ENCODE measurements at regions not wholly inside any gene's neighbourhood (a gene's known extent, or its start where the extent isn't known, plus 50 kb on each side); places are given as distances from the start of the nearest gene placed in this dataset.
"Not testable (repeated sequence)": the region's sequence is repeated elsewhere in the genome, so short reads cannot be mapped to it uniquely, and the experiment has no call there.

DNA sequence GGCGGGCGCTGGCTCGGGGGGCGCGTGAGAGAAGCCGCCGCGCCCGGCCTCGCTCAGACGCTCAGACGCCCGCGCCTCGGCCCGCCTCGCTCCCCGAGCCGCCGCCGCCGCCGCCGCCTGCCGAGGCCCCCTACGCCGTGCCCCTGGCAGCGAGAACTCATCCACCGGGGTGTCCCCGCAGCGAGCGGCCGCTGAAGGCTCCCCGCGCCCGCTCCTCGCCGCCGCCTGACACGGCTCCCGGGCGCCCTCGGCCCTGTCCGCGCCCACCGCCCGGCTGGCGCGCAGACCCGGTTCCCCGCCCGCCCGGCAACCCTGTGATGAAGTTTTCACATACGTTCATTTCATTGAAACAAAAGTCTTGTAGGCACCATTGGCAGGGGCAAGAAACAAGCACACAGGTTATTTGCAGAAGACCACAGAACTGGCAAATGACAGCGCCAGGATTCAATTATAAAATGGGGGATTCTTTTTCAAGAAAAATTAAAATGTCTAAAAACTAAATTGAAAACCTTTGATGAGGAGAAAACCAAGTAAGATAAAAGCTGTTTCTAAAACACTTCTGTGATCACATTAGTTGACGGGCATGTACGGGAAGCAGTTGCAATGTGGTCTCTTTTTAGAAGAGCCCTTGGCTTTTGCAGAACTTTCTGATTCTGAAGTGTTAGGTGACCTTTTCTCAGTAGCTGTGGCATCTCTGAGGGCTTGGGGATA lies 50.5 kb upstream of the TUBA3D start:
- no peaks in the 10 kb centered on the region for H3K36me3 ChIP-seq (ENCODE audit: control insufficient read depth in 4 of 4, insufficient read depth in 3 of 4, low read depth in 1 of 4, low read length in 3 of 4)
- H3K27ac ChIP-seq (ENCODE audit: low read depth in 1 of 2, low read length in 2 of 2): no peak overlapping the region
- no peak overlapping the region for H3K9ac ChIP-seq (ENCODE audit: low read depth in 1 of 2, low read length in 2 of 2)
- WGBS: 9% methylated on average over 53 of the region's 57 CpGs
- peak overlapping the region in 1 of 3 donors; percentile 29 for H3K4me3 ChIP-seq (ENCODE audit: low read depth in 1 of 3, low read length in 3 of 3)
- H3K27me3 ChIP-seq (ENCODE audit: control insufficient read depth in 4 of 4, insufficient read depth in 4 of 4, low read length in 3 of 4): peaks cover 0 to 14% (median 2%) of the 10 kb centered on the region in 4 donors
- peaks cover 0 to 2% (median 0%) of the 10 kb centered on the region in 4 donors for H3K4me1 ChIP-seq (ENCODE audit: control insufficient read depth in 4 of 4, insufficient read depth in 4 of 4, low read length in 3 of 4)
- TF ChIP-seq NR2F2 (IDR thresholded peaks at IDR 0.05) (no peak), FOXA1 (IDR thresholded peaks at IDR 0.05) (no peak), HNF4G (IDR thresholded peaks at IDR 0.05) (no peak), RXRA (IDR thresholded peaks at IDR 0.05) (no peak), CTCF (IDR thresholded peaks at IDR 0.05; ENCODE audit: low read depth, low read length, missing input control) (no peak), MAX (IDR thresholded peaks at IDR 0.05) (no peak), HNF4A (conservative IDR thresholded peaks at IDR 0.05) (no peak), RAD21 (IDR thresholded peaks at IDR 0.05) (no peak), GABPA (IDR thresholded peaks at IDR 0.05 in 1 of 2, conservative IDR thresholded peaks at IDR 0.05 in 1 of 2) (no peak), YY1 (IDR thresholded peaks at IDR 0.05) (no peak), FOXA2 (IDR thresholded peaks at IDR 0.05) (no peak)
- TF ChIP-seq, protein P1, sequence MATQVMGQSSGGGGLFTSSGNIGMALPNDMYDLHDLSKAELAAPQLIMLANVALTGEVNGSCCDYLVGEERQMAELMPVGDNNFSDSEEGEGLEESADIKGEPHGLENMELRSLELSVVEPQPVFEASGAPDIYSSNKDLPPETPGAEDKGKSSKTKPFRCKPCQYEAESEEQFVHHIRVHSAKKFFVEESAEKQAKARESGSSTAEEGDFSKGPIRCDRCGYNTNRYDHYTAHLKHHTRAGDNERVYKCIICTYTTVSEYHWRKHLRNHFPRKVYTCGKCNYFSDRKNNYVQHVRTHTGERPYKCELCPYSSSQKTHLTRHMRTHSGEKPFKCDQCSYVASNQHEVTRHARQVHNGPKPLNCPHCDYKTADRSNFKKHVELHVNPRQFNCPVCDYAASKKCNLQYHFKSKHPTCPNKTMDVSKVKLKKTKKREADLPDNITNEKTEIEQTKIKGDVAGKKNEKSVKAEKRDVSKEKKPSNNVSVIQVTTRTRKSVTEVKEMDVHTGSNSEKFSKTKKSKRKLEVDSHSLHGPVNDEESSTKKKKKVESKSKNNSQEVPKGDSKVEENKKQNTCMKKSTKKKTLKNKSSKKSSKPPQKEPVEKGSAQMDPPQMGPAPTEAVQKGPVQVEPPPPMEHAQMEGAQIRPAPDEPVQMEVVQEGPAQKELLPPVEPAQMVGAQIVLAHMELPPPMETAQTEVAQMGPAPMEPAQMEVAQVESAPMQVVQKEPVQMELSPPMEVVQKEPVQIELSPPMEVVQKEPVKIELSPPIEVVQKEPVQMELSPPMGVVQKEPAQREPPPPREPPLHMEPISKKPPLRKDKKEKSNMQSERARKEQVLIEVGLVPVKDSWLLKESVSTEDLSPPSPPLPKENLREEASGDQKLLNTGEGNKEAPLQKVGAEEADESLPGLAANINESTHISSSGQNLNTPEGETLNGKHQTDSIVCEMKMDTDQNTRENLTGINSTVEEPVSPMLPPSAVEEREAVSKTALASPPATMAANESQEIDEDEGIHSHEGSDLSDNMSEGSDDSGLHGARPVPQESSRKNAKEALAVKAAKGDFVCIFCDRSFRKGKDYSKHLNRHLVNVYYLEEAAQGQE (IDR thresholded peaks at IDR 0.05): no peak
- TF ChIP-seq, protein P2, sequence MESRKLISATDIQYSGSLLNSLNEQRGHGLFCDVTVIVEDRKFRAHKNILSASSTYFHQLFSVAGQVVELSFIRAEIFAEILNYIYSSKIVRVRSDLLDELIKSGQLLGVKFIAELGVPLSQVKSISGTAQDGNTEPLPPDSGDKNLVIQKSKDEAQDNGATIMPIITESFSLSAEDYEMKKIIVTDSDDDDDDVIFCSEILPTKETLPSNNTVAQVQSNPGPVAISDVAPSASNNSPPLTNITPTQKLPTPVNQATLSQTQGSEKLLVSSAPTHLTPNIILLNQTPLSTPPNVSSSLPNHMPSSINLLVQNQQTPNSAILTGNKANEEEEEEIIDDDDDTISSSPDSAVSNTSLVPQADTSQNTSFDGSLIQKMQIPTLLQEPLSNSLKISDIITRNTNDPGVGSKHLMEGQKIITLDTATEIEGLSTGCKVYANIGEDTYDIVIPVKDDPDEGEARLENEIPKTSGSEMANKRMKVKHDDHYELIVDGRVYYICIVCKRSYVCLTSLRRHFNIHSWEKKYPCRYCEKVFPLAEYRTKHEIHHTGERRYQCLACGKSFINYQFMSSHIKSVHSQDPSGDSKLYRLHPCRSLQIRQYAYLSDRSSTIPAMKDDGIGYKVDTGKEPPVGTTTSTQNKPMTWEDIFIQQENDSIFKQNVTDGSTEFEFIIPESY (IDR thresholded peaks at IDR 0.05): no peak
- no peak for DNase-seq (ENCODE audit: low spot score)
- H3K9me3 ChIP-seq (ENCODE audit: control insufficient read depth in 4 of 4, low read length in 3 of 4): no peaks in the 10 kb centered on the region

- peak overlapping the region in 1 of 3 donors; percentile 29 for H3K4me3 ChIP-seq (ENCODE audit: low read depth in 1 of 3, low read length in 3 of 3)
- not testable (repeated sequence) for H3K9me3 ChIP-seq (ENCODE audit: control insufficient read depth in 4 of 4, low read length in 3 of 4); H3K4me1 ChIP-seq (ENCODE audit: control insufficient read depth in 4 of 4, insufficient read depth in 4 of 4, low read length in 3 of 4); H3K9ac ChIP-seq (ENCODE audit: low read depth in 1 of 2, low read length in 2 of 2); H3K27ac ChIP-seq (ENCODE audit: low read depth in 1 of 2, low read length in 2 of 2); DNase-seq (ENCODE audit: low spot score); H3K36me3 ChIP-seq (ENCODE audit: control insufficient read depth in 4 of 4, insufficient read depth in 3 of 4, low read depth in 1 of 4, low read length in 3 of 4)
- H3K27me3 ChIP-seq (ENCODE audit: control insufficient read depth in 4 of 4, insufficient read depth in 4 of 4, low read length in 3 of 4): peaks cover 0 to 14% (median 2%) of the 10 kb centered on the region in 4 donors
- WGBS: 16% methylated on average over 47 of the region's 50 CpGs
Observed at GRCh38 chr2:131424605-131425114, 51.3 kb upstream of the TUBA3D start.

GRCh38 chr2:131420751-131421150 lies 55.2 kb upstream of the TUBA3D start:
- not testable (repeated sequence) for H3K9me3 ChIP-seq (ENCODE audit: control insufficient read depth in 4 of 4, low read length in 3 of 4); H3K9ac ChIP-seq (ENCODE audit: low read depth in 1 of 2, low read length in 2 of 2); DNase-seq (ENCODE audit: low spot score); H3K27ac ChIP-seq (ENCODE audit: low read depth in 1 of 2, low read length in 2 of 2); H3K4me1 ChIP-seq (ENCODE audit: control insufficient read depth in 4 of 4, insufficient read depth in 4 of 4, low read length in 3 of 4); H3K36me3 ChIP-seq (ENCODE audit: control insufficient read depth in 4 of 4, insufficient read depth in 3 of 4, low read depth in 1 of 4, low read length in 3 of 4); H3K4me3 ChIP-seq (ENCODE audit: low read depth in 1 of 3, low read length in 3 of 3)
- WGBS: 80% methylated on average over 3 of the region's 3 CpGs
- peaks cover 0 to 11% (median 3%) of the 10 kb centered on the region in 4 donors for H3K27me3 ChIP-seq (ENCODE audit: control insufficient read depth in 4 of 4, insufficient read depth in 4 of 4, low read length in 3 of 4)
